ENCODE measurements at regions not wholly inside any gene's neighbourhood (a gene's known extent, or its start where the extent isn't known, plus 50 kb on each side); places are given as distances from the start of the nearest gene placed in this dataset.

GRCh38 chr14:30240685-30241084 lies 313.0 kb upstream of the PRKD1 start:
- H3K9me3 Mint-ChIP-seq (ENCODE audit: unreplicated experiment): no peaks in the 10 kb centered on the region
- no peak for DNase-seq (ENCODE audit: low read depth)
- H3K36me3 ChIP-seq (ENCODE audit: insufficient read depth, low read length): no peaks in the 10 kb centered on the region
- H3K36me3 Mint-ChIP-seq (ENCODE audit: low read depth, unreplicated experiment): no peaks in the 10 kb centered on the region
- peaks cover 2% of the 10 kb centered on the region for H3K4me1 Mint-ChIP-seq (ENCODE audit: low read depth, unreplicated experiment)
- H4K20me1 ChIP-seq (ENCODE audit: insufficient read depth, low read length): no peaks in the 10 kb centered on the region
- no peaks in the 10 kb centered on the region for H3K9me3 ChIP-seq (ENCODE audit: insufficient read depth, low read depth, low read length)
- no peaks in the 10 kb centered on the region for H3K27me3 ChIP-seq (ENCODE audit: insufficient read depth, low read length)
- H3K27ac ChIP-seq (ENCODE audit: low read depth, low read length): no peak overlapping the region
- no peaks in the 10 kb centered on the region for H3K79me2 ChIP-seq (ENCODE audit: insufficient read depth, low read length)
- peaks cover 3% of the 10 kb centered on the region for H3K4me1 ChIP-seq (ENCODE audit: insufficient read depth, low read length)
- H3K4me3 Mint-ChIP-seq (ENCODE audit: unreplicated experiment): no peak overlapping the region
- TF ChIP-seq, protein P1, sequence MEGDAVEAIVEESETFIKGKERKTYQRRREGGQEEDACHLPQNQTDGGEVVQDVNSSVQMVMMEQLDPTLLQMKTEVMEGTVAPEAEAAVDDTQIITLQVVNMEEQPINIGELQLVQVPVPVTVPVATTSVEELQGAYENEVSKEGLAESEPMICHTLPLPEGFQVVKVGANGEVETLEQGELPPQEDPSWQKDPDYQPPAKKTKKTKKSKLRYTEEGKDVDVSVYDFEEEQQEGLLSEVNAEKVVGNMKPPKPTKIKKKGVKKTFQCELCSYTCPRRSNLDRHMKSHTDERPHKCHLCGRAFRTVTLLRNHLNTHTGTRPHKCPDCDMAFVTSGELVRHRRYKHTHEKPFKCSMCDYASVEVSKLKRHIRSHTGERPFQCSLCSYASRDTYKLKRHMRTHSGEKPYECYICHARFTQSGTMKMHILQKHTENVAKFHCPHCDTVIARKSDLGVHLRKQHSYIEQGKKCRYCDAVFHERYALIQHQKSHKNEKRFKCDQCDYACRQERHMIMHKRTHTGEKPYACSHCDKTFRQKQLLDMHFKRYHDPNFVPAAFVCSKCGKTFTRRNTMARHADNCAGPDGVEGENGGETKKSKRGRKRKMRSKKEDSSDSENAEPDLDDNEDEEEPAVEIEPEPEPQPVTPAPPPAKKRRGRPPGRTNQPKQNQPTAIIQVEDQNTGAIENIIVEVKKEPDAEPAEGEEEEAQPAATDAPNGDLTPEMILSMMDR (IDR thresholded peaks at IDR 0.05; ENCODE audit: insufficient read depth, low read depth, low read length): no peak
- TF ChIP-seq EZH2 (IDR thresholded peaks at IDR 0.05; ENCODE audit: insufficient read depth, low read length): no peak
- peaks cover 8% of the 10 kb centered on the region for H3K27me3 Mint-ChIP-seq (ENCODE audit: low read depth, unreplicated experiment)
- no peak overlapping the region for H3K4me2 ChIP-seq (ENCODE audit: low read length)
- no peak for FAIRE-seq
- no peak overlapping the region for H3K27ac Mint-ChIP-seq (ENCODE audit: unreplicated experiment)
- no peak overlapping the region for H2AFZ ChIP-seq (ENCODE audit: low read depth, low read length)
- no peak overlapping the region for H3K4me3 ChIP-seq (ENCODE audit: insufficient read depth, low read depth, low read length)
- no peak overlapping the region for H3K9ac ChIP-seq (ENCODE audit: low read length)

DNA sequence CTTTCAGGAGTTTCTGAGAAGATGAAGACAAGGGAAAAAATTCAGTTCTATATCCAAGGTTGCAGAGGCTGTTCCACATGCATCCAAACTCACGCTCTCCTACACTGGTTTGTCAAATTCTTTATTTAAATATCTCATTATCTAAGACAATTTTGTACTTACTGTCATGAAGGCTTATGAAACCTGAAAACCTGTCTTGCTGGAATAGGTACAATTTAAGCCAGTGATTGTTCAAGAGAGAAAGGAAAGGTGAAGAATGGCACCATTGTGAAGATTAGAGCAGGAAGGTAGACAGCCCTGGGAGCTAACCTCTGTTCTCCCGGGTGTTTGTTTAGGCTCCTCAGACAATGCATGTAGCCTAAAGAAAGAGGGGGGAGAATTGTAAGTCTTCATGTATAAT lies 315.1 kb upstream of the PRKD1 start:
- no peaks in the 10 kb centered on the region for H3K9me3 ChIP-seq (ENCODE audit: insufficient read depth, low read depth, low read length)
- Mint-ChIP-seq H3K36me3 (ENCODE audit: low read depth, unreplicated experiment) (no peaks in the 10 kb centered on the region), H3K27me3 (ENCODE audit: low read depth, unreplicated experiment) (peaks cover 4% of the 10 kb centered on the region), H3K4me1 (ENCODE audit: low read depth, unreplicated experiment) (peaks cover 2% of the 10 kb centered on the region), H3K9me3 (ENCODE audit: unreplicated experiment) (no peaks in the 10 kb centered on the region), H3K4me3 (ENCODE audit: unreplicated experiment) (no peak overlapping the region), H3K27ac (ENCODE audit: unreplicated experiment) (no peak overlapping the region)
- H3K9ac ChIP-seq (ENCODE audit: low read length): no peak overlapping the region
- DNase-seq (ENCODE audit: low read depth) (no peak), FAIRE-seq (no peak)
- no peak for TF ChIP-seq EZH2 (IDR thresholded peaks at IDR 0.05; ENCODE audit: insufficient read depth, low read length)
- TF ChIP-seq, protein P1 (IDR thresholded peaks at IDR 0.05; ENCODE audit: insufficient read depth, low read depth, low read length): no peak
- H2AFZ ChIP-seq (ENCODE audit: low read depth, low read length): no peak overlapping the region
- H3K36me3 ChIP-seq (ENCODE audit: insufficient read depth, low read length): no peaks in the 10 kb centered on the region
- no peaks in the 10 kb centered on the region for H4K20me1 ChIP-seq (ENCODE audit: insufficient read depth, low read length)
- no peak overlapping the region for H3K4me2 ChIP-seq (ENCODE audit: low read length)
- no peak overlapping the region for H3K27ac ChIP-seq (ENCODE audit: low read depth, low read length)
- H3K79me2 ChIP-seq (ENCODE audit: insufficient read depth, low read length): no peaks in the 10 kb centered on the region
- peaks cover 3% of the 10 kb centered on the region for H3K4me1 ChIP-seq (ENCODE audit: insufficient read depth, low read length)
- H3K27me3 ChIP-seq (ENCODE audit: insufficient read depth, low read length): no peaks in the 10 kb centered on the region
- no peak overlapping the region for H3K4me3 ChIP-seq (ENCODE audit: insufficient read depth, low read depth, low read length)

- Histone ChIP-seq H3K9me3 (ENCODE audit: insufficient read depth, low read depth, low read length) (no peaks in the 10 kb centered on the region), H3K4me3 (ENCODE audit: insufficient read depth, low read depth, low read length) (no peak overlapping the region), H4K20me1 (ENCODE audit: insufficient read depth, low read length) (no peaks in the 10 kb centered on the region), H3K27ac (ENCODE audit: low read depth, low read length) (no peak overlapping the region), H3K27me3 (ENCODE audit: insufficient read depth, low read length) (no peaks in the 10 kb centered on the region), H3K79me2 (ENCODE audit: insufficient read depth, low read length) (no peaks in the 10 kb centered on the region), H3K4me1 (ENCODE audit: insufficient read depth, low read length) (peaks cover 3% of the 10 kb centered on the region), H3K36me3 (ENCODE audit: insufficient read depth, low read length) (no peaks in the 10 kb centered on the region), H3K9ac (ENCODE audit: low read length) (no peak overlapping the region), H2AFZ (ENCODE audit: low read depth, low read length) (no peak overlapping the region), H3K4me2 (ENCODE audit: low read length) (no peak overlapping the region)
- Mint-ChIP-seq H3K36me3 (ENCODE audit: low read depth, unreplicated experiment) (no peaks in the 10 kb centered on the region), H3K9me3 (ENCODE audit: unreplicated experiment) (no peaks in the 10 kb centered on the region), H3K4me3 (ENCODE audit: unreplicated experiment) (no peak overlapping the region), H3K27ac (ENCODE audit: unreplicated experiment) (no peak overlapping the region), H3K4me1 (ENCODE audit: low read depth, unreplicated experiment) (peaks cover 2% of the 10 kb centered on the region), H3K27me3 (ENCODE audit: low read depth, unreplicated experiment) (peaks cover 4% of the 10 kb centered on the region)
- TF ChIP-seq, protein P1 (IDR thresholded peaks at IDR 0.05; ENCODE audit: insufficient read depth, low read depth, low read length): no peak
- no peak for TF ChIP-seq EZH2 (IDR thresholded peaks at IDR 0.05; ENCODE audit: insufficient read depth, low read length)
- DNase-seq (ENCODE audit: low read depth): no peak
- FAIRE-seq: no peak
These were observed 315.6 kb upstream of the PRKD1 start for GRCh38 chr14:30243207-30243606.

Measured in astrocyte (in vitro differentiated cells and primary cell).